Astrocyte (in vitro differentiated cells and primary cell): ENCODE measurements at regions not wholly inside any gene's neighbourhood (a gene's known extent, or its start where the extent isn't known, plus 50 kb on each side); places are given as distances from the start of the nearest gene placed in this dataset.

Experiments used
- CTCF ChIP-seq: IDR thresholded peaks from 2 replicates; pipeline ENCODE4 v1.5.1; 2011; ENCODE audit warnings: low read depth, mild to moderate bottlenecking, inconsistent platforms, low read length, moderate library complexity; ENCODE audit not compliant: insufficient read depth
- EZH2 ChIP-seq: IDR thresholded peaks from 2 replicates; pipeline ENCODE4 v1.6.1; 2012; ENCODE audit warnings: mild to moderate bottlenecking, low read length, inconsistent platforms; ENCODE audit not compliant: insufficient read depth

GRCh38 chr2:77608510-77608909, 86.3 kb upstream of the LRRTM4 start:
- TF ChIP-seq CTCF, result no peak
- TF ChIP-seq EZH2, result no peak
